ENCODE measurements at regions not wholly inside any gene's neighbourhood (a gene's known extent, or its start where the extent isn't known, plus 50 kb on each side); places are given as distances from the start of the nearest gene placed in this dataset.
"Not testable (repeated sequence)": the region's sequence is repeated elsewhere in the genome, so short reads cannot be mapped to it uniquely, and the experiment has no call there.

DNA sequence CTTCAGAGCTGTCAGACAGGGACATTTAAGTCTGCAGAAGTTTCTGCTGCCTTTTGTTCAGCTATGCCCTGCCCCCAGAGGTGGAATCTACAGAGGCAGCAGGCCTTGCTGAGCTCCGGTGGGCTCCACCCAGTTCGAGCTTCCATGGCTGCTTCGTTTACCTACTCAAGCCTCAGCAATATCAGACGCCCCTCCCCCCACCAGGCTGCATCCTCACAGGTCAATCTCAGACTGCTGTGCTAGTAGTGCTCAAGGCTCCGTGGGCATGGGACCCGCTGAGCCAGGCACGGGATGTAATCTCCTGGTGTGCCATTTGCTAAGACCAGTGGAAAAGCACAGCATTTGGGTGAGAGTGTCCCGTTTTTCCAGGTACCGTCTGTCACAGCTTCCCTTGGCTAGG, 1314.1 kb upstream of the PCDH20 start:
- TF ChIP-seq, protein P1, sequence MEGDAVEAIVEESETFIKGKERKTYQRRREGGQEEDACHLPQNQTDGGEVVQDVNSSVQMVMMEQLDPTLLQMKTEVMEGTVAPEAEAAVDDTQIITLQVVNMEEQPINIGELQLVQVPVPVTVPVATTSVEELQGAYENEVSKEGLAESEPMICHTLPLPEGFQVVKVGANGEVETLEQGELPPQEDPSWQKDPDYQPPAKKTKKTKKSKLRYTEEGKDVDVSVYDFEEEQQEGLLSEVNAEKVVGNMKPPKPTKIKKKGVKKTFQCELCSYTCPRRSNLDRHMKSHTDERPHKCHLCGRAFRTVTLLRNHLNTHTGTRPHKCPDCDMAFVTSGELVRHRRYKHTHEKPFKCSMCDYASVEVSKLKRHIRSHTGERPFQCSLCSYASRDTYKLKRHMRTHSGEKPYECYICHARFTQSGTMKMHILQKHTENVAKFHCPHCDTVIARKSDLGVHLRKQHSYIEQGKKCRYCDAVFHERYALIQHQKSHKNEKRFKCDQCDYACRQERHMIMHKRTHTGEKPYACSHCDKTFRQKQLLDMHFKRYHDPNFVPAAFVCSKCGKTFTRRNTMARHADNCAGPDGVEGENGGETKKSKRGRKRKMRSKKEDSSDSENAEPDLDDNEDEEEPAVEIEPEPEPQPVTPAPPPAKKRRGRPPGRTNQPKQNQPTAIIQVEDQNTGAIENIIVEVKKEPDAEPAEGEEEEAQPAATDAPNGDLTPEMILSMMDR (conservative IDR thresholded peaks at IDR 0.05; ENCODE audit: low read depth in 2 of 2), result not testable (repeated sequence)
- not testable (repeated sequence) for TF ChIP-seq EZH2 (IDR thresholded peaks at IDR 0.05; ENCODE audit: low read depth, unreplicated experiment); CREB1 (CRISPR knock-in tag; IDR thresholded peaks at IDR 0.05; ENCODE audit: low read depth); EZH2phosphoT487 (IDR thresholded peaks at IDR 0.05; ENCODE audit: unreplicated experiment); POLR2AphosphoS5 (IDR thresholded peaks at IDR 0.05; ENCODE audit: low read depth); ZNF114 (CRISPR knock-in tag; IDR thresholded peaks at IDR 0.05); STAT1 (IDR thresholded peaks at IDR 0.05; ENCODE audit: unreplicated experiment); JUNB (IDR thresholded peaks at IDR 0.05; ENCODE audit: unreplicated experiment); NANOG (IDR thresholded peaks at IDR 0.05; ENCODE audit: borderline replicate concordance)
- TF ChIP-seq, protein P2, sequence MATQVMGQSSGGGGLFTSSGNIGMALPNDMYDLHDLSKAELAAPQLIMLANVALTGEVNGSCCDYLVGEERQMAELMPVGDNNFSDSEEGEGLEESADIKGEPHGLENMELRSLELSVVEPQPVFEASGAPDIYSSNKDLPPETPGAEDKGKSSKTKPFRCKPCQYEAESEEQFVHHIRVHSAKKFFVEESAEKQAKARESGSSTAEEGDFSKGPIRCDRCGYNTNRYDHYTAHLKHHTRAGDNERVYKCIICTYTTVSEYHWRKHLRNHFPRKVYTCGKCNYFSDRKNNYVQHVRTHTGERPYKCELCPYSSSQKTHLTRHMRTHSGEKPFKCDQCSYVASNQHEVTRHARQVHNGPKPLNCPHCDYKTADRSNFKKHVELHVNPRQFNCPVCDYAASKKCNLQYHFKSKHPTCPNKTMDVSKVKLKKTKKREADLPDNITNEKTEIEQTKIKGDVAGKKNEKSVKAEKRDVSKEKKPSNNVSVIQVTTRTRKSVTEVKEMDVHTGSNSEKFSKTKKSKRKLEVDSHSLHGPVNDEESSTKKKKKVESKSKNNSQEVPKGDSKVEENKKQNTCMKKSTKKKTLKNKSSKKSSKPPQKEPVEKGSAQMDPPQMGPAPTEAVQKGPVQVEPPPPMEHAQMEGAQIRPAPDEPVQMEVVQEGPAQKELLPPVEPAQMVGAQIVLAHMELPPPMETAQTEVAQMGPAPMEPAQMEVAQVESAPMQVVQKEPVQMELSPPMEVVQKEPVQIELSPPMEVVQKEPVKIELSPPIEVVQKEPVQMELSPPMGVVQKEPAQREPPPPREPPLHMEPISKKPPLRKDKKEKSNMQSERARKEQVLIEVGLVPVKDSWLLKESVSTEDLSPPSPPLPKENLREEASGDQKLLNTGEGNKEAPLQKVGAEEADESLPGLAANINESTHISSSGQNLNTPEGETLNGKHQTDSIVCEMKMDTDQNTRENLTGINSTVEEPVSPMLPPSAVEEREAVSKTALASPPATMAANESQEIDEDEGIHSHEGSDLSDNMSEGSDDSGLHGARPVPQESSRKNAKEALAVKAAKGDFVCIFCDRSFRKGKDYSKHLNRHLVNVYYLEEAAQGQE (IDR thresholded peaks at IDR 0.05; ENCODE audit: unreplicated experiment), result not testable (repeated sequence)
- TF ChIP-seq, protein P3, sequence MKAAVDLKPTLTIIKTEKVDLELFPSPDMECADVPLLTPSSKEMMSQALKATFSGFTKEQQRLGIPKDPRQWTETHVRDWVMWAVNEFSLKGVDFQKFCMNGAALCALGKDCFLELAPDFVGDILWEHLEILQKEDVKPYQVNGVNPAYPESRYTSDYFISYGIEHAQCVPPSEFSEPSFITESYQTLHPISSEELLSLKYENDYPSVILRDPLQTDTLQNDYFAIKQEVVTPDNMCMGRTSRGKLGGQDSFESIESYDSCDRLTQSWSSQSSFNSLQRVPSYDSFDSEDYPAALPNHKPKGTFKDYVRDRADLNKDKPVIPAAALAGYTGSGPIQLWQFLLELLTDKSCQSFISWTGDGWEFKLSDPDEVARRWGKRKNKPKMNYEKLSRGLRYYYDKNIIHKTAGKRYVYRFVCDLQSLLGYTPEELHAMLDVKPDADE (IDR thresholded peaks at IDR 0.05), result not testable (repeated sequence)

Measured in GM23338 (cell line).